GM21390 (cell line): ENCODE measurements at regions not wholly inside any gene's neighbourhood (a gene's known extent, or its start where the extent isn't known, plus 50 kb on each side); places are given as distances from the start of the nearest gene placed in this dataset.
A peak's percentile ranks its signal among the peaks of the same experiment; 100 is the strongest.
"Not testable (repeated sequence)": the region's sequence is repeated elsewhere in the genome, so short reads cannot be mapped to it uniquely, and the experiment has no call there.

Experiments
- ATAC-seq: cut with Tn5 transposase; IDR thresholded peaks from one replicate; pipeline ENCODE4 v1.9.1; 2021; ENCODE audit not compliant: unreplicated experiment

GRCh38 chr7:82701949-82702348, 258.4 kb upstream of the CACNA2D1 start:
- no peak for ATAC-seq

DNA sequence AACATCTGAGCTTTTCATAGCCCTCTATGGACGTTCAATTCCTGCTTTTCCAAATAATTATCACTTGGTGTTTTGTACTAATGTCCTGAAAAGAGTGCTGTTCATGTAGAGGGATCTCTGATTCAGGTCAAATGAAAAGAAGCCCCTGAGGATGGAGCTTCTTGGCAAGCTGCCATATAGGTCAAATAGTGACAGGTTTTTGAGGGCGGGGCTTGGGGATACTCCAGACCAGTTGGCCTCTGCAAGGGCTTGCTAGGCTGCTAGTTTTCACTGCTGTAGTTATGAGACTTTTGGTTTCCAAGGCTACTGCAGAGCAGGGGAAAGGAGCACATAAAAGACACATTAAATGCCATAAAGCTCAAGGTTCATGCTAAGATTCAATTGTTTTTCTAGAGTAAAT, 257.2 kb upstream of the CACNA2D1 start:
- no peak for ATAC-seq

DNA sequence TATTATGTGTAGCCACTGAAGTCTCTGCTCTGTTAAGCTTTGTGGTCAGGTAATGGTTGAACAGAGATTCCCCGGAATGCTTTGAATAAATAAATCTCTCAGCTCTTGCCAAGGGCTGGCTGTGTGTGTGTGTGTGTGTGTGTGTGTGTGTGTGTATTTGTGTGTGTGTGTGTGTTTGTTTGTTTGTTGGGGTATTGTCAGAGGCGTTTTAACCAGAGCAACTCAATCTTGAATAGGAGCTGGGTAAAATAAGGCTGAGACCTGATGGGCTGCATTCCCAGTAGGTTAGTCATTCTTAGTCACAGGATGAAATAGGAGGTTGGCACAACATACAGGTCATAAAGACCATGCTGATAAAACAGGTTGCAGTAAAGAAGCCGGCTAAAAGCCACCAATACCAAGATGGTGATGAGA, 256.2 kb upstream of the CACNA2D1 start:
- ATAC-seq = no peak

GRCh38 chr7:82697897-82698296, 254.3 kb upstream of the CACNA2D1 start:
- no peak for ATAC-seq

DNA sequence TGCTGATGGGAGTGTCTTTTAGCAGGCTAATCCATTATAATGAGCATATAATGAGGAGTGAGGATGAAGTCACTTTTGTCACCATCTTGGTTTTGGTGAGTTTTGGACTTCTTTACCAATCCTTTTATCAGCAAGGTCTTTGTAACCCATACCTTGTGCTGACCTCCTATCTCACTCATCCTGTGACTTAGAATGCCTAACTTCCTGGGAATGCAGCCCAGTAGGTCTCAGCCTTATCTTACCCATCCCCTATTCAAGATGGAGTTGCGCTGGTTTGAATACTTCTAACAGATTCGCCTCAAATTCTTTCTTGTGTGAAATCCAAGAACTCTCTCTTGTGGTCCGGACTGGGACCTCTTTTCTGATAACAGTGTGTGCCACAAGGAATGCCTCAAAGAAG, 253.1 kb upstream of the CACNA2D1 start:
- ATAC-seq = no peak

DNA sequence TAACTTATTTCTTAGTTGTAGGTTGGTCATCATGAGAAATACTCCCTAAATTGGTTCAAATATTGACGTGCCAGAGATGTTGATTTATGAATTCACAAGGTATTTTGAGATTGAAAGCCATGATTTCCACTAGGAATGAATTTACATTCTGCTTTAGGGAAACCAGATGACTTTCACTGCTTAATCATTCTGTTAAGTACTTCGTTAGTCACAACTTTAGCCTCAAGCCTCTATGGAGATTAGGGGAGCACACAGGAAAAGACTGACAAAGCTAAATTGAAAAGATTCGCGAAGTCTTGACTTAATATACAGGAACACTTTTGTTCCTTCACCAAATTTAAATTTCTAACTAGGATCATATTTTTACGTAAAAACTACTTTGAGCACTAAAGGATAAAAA, 250.4 kb upstream of the CACNA2D1 start:
- no peak for ATAC-seq

- ATAC-seq = no peak
Observed at GRCh38 chr7:82690929-82691328, 247.4 kb upstream of the CACNA2D1 start.

- ATAC-seq = no peak
Observed at GRCh38 chr7:82685214-82685613, 241.6 kb upstream of the CACNA2D1 start.

DNA sequence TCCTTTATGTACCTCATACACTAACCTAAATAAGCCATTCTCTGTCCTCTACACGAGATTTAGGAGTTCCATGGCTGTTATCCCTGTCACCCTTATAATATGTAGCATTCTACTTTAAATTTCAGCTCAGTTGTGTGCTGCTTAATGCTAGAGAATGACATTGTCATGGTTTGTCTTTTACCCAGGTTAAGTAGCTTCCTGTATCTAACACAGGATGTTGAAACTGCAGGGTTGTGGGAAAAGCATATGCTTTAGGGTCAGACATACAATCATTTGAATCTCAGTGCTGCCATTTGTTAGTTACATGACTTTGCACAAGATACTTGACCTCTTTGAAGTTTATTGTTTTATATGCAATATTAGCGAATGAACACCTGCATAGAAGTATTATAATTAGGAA, 235.1 kb upstream of the CACNA2D1 start:
- no peak for ATAC-seq

GRCh38 chr7:82678259-82678658, 234.7 kb upstream of the CACNA2D1 start:
- ATAC-seq = no peak

GRCh38 chr7:82677493-82677892, 233.9 kb upstream of the CACNA2D1 start:
- peak; percentile 76 for ATAC-seq

DNA sequence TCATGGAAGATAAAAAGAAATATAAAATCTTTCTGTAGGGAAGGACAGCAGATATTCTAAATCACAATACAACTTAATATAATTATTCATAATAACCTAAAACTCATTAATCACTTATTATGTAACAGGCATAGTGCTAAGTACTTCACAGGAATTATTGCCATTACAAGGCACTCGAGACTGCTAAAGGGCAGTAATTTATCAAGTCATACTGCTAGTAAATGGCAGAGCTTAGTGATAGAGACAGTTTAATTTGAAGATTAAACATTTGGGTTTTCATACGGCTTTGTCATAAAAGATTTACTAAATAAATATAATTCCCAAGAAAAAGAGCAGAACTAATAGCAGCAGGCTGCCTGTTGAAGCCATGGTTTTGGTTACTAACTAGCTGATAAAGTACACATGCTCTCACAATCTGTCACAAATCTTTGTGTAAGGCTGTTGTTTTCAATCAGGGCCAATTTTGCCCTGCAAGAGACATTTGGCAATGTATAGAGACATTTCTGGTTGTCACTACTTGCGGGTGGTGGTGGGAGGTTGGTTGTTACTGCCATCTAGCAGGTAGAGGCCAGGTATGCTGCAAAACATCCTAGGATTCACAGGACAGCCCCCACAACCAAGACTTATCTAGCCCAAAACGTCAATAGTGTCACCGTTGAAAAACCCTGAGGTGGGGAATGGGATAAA, 233.3 kb upstream of the CACNA2D1 start:
- ATAC-seq = no peak

- ATAC-seq = no peak
Observed at GRCh38 chr7:82675396-82675795, 231.8 kb upstream of the CACNA2D1 start.

DNA sequence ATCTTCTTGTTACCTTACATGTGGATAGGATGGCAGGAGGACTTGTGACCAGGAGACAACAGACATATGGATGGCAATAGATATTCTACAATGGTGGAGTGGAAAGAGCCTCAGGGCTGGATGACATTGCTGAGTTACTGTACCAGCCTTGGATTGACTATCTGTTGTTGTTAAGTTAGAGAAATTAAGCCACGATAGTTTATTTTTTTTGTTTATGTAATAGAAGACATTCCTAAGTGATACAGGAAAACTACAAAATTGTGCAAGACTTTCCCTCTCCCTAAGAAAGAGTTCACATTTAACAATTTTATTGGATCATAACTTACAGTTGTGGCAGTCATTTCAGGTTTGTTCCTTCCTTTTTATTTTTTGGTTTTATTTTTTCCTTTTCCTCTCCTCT, 230.7 kb upstream of the CACNA2D1 start:
- no peak for ATAC-seq

GRCh38 chr7:82672078-82672477, 228.5 kb upstream of the CACNA2D1 start:
- ATAC-seq = no peak

DNA sequence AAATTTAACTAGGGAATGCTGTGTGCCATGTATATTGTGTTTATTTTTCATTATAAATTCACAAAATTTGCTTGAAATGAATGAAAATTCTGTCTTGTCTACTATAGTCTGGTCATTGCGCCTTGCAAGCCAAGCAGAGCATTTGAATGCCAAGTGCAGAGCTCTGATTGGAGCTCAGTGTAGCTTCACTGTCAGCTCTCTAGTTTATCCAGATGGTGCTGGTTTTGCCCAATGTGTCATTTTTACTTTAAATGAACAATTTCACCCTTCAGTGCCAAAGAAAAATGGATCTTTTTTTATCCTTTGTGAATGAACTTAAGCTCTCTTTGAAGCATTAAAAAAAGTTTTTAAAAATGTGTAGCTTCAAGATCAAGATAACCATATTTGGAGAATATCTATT, 225.6 kb upstream of the CACNA2D1 start:
- no peak for ATAC-seq

DNA sequence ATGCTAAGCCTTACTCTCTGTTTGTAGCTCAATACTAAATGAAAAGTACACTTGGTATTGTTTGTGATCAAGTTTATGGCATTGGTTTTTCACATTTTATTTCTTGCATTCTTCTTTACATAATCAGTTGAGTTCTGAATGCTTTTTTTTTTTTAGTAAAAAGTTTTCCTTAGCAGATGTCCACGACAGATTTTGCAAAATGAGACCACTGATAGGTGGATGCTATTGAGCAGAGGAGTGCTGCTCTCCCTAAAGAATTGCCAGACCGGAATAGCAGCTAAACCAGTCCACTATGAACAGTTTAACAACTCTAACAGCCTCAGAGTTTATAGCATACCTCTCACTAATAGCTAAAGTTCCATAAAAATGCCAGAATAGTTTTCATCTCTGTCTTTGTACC, 225.1 kb upstream of the CACNA2D1 start:
- no peak for ATAC-seq

DNA sequence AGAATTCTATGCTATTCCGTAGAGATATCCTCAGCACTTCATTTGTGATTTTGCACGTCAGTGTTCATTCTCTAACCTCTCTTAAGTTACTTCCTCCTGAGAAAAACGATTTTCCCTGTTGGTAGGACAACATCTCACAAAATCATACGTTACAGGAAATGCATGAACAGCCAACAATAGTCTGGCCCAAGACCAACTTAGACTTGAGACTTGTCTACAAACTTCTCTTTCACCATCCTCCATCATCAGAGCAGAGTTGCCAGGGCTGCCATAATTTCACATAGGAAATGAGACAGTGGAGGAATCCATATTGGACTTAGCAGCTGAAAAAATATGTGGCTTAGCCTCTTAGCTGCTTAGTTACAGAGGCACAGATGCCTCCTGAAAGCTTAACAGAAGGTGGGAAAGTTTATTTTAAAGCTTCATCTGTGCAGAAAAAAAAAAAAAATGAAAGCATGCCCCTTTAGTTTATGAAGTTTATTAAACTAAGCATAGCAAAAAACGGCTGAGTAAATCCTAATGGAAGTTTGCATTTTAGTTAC, 222.5 kb upstream of the CACNA2D1 start:
- ATAC-seq = no peak

DNA sequence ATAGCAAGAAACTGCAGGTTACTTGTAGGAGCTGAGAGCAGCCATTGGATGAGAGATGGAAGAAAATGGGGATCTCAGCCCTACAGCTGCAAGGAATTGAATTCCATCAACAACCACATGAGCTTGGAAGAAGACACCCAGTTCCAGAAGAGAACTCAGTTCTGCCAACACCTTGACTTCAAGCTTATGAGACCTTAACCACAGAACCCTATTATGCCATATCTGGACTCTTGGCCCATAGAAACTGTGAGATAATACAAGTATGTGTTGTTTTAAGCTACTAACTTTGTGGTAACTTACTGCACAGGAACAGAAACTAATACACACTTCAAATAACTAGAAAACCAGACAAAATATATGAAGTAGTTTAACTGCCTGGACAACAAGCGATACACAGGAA, 212.4 kb upstream of the CACNA2D1 start:
- ATAC-seq = no peak

DNA sequence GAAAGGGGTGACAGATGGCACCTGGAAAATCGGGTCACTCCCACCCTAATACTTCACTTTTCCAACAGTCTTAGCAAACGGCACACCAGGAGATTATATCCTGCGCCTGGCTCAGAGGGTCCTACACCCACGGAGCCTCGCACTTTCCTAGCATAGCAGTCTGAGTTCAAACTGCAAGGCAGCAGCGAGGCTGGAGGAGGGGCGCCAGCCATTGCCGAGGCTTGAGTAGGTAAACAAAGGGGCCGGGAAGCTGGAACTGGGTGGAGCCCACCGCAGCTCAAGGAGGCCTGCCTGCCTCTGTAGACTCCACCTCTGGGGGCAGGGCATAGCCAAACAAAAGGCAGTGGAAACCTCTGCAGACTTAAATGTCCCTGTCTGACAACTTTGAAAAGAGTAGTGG, 206.5 kb upstream of the CACNA2D1 start:
- not testable (repeated sequence) for ATAC-seq

DNA sequence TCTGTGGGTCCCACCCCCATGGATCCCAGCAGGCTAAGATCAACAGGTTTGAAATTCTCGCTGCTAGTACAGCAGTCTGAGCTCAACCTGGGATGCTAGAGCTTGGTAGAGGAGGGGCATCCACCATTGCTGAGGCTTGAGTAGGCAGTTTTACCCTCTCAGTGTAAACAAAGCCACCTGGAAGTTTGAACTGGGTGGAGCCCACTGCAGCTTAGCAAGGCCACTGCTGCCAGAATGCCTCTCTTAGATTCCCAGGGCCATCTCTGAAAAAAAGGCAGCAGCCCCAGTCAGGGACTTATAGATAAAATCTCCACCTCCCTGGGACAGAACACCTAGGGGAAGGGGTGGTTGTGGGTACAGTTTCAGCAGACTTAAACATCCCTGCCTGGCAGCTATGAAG, 190.0 kb upstream of the CACNA2D1 start:
- no peak for ATAC-seq

- ATAC-seq = no peak
Observed at GRCh38 chr7:82631998-82632397, 188.4 kb upstream of the CACNA2D1 start.

GRCh38 chr7:82629583-82629982, 186.0 kb upstream of the CACNA2D1 start:
- no peak for ATAC-seq
